ENCODE measurements at regions not wholly inside any gene's neighbourhood (a gene's known extent, or its start where the extent isn't known, plus 50 kb on each side); places are given as distances from the start of the nearest gene placed in this dataset.

GRCh38 chr4:104896660-104897645 lies 249.7 kb upstream of the TET2 start:
- H3K9me3 ChIP-seq: peaks cover 0 to 9% (median 0%) of the 10 kb centered on the region in 8 donors
- H3K4me3 ChIP-seq: no peak overlapping the region
- H3K27me3 ChIP-seq (replicated peaks in 1 of 7): no peaks in the 10 kb centered on the region
- 45 to 65% (median 55%) methylated on average over 2 of the region's 2 CpGs for WGBS, 5 donors
- H3K4me1 ChIP-seq: no peaks in the 10 kb centered on the region
- no peaks in the 10 kb centered on the region for H3K36me3 ChIP-seq
- TF ChIP-seq, protein P1, sequence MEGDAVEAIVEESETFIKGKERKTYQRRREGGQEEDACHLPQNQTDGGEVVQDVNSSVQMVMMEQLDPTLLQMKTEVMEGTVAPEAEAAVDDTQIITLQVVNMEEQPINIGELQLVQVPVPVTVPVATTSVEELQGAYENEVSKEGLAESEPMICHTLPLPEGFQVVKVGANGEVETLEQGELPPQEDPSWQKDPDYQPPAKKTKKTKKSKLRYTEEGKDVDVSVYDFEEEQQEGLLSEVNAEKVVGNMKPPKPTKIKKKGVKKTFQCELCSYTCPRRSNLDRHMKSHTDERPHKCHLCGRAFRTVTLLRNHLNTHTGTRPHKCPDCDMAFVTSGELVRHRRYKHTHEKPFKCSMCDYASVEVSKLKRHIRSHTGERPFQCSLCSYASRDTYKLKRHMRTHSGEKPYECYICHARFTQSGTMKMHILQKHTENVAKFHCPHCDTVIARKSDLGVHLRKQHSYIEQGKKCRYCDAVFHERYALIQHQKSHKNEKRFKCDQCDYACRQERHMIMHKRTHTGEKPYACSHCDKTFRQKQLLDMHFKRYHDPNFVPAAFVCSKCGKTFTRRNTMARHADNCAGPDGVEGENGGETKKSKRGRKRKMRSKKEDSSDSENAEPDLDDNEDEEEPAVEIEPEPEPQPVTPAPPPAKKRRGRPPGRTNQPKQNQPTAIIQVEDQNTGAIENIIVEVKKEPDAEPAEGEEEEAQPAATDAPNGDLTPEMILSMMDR (IDR thresholded peaks at IDR 0.05 in 8 of 11, conservative IDR thresholded peaks at IDR 0.05 in 3 of 11): no peak
- no peak for TF ChIP-seq POLR2A (IDR thresholded peaks at IDR 0.05)
- no peak for TF ChIP-seq POLR2AphosphoS5 (IDR thresholded peaks at IDR 0.05)
- H3K27ac ChIP-seq: no peak overlapping the region
- intact Hi-C loops (cut with DNase I; ENCODE audit: low total_unique reads): no loop called here
- DNase-seq: no peak

- Histone ChIP-seq H3K27ac (no peak overlapping the region), H3K36me3 (no peaks in the 10 kb centered on the region), H3K4me3 (no peak overlapping the region), H3K9me3 (peaks cover 0 to 9% (median 0%) of the 10 kb centered on the region in 8 donors), H3K27me3 (replicated peaks in 1 of 7) (no peaks in the 10 kb centered on the region), H3K4me1 (no peaks in the 10 kb centered on the region)
- 89 to 91% (median 91%) methylated on average over 4 of the region's 4 CpGs for WGBS, 5 donors
- DNase-seq: no peak
- intact Hi-C loops (cut with DNase I; ENCODE audit: low total_unique reads): no loop called here
- TF ChIP-seq, protein P1 (IDR thresholded peaks at IDR 0.05 in 8 of 11, conservative IDR thresholded peaks at IDR 0.05 in 3 of 11): no peak
- TF ChIP-seq POLR2AphosphoS5 (IDR thresholded peaks at IDR 0.05) (no peak), POLR2A (IDR thresholded peaks at IDR 0.05) (no peak)
Measured at GRCh38 chr4:104899863-104900262, 246.8 kb upstream of the TET2 start.

DNA sequence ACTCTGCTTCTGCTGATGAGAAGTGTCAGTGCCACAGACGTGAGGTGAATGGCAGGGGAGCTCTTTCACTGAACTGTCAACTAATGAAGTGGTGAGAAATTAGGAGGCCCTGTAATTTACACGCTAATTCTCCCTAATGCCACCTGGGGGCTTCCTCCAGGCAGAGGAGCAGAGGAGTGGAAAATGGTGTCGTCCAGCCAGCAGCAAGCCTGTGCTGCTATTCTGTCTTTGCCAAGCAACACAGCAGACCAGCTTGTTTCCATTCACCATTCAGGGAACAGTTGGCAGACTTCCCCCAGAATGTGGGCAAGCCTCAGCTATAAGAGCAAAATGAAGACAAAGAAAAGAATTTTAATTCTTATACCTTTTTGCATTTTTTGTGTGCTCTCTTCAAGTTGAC lies 245.2 kb upstream of the TET2 start:
- Histone ChIP-seq H3K27me3 (replicated peaks in 1 of 7) (no peaks in the 10 kb centered on the region), H3K4me1 (no peaks in the 10 kb centered on the region), H3K36me3 (no peaks in the 10 kb centered on the region), H3K4me3 (no peak overlapping the region), H3K9me3 (peaks cover 0 to 9% (median 0%) of the 10 kb centered on the region in 8 donors), H3K27ac (no peak overlapping the region)
- DNase-seq: no peak
- intact Hi-C loops (cut with DNase I; ENCODE audit: low total_unique reads): no loop called here
- 44 to 69% (median 54%) methylated on average over 3 of the region's 3 CpGs for WGBS, 5 donors
- TF ChIP-seq POLR2AphosphoS5 (IDR thresholded peaks at IDR 0.05): no peak
- TF ChIP-seq POLR2A (IDR thresholded peaks at IDR 0.05): no peak
- TF ChIP-seq, protein P1 (IDR thresholded peaks at IDR 0.05 in 8 of 11, conservative IDR thresholded peaks at IDR 0.05 in 3 of 11): no peak

DNA sequence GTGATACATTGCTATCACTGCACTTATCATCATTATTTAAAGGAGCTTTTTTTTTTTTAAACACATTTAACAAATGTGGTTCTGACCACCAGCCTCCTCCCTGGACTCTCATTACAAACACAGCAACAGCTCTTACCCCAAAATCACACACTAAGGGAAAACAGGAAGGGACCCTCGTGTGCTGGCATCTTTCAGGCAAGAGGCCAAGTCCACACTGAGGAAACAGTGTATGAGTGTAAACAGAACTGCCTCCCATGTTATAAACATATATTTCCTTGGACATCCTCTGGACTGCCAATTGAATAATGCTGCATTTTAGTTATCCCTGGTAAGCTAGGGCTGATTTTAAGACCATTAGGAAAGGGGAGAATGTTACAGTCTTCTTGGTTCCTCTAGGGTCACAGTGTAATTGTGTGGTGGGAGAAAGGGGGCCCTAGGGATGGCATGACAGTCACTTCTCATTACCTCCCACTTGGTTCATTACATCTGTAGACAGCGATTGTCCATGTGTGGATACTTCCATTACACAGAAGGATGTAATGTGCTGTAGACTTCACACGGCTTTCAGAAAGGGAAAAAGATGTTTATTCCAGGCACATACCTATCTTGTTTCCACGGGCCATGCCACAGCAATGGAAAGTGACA lies 244.6 kb upstream of the TET2 start:
- Histone ChIP-seq H3K4me1 (no peaks in the 10 kb centered on the region), H3K4me3 (no peak overlapping the region), H3K9me3 (peaks cover 0 to 9% (median 0%) of the 10 kb centered on the region in 8 donors), H3K27me3 (replicated peaks in 1 of 7) (no peaks in the 10 kb centered on the region), H3K27ac (no peak overlapping the region), H3K36me3 (no peaks in the 10 kb centered on the region)
- intact Hi-C loops (cut with DNase I; ENCODE audit: low total_unique reads): no loop called here
- DNase-seq: no peak
- WGBS, 5 donors: 60 to 69% (median 68%) methylated on average over 4 of the region's 4 CpGs
- TF ChIP-seq, protein P1 (IDR thresholded peaks at IDR 0.05 in 8 of 11, conservative IDR thresholded peaks at IDR 0.05 in 3 of 11): no peak
- TF ChIP-seq POLR2A (IDR thresholded peaks at IDR 0.05) (no peak), POLR2AphosphoS5 (IDR thresholded peaks at IDR 0.05) (no peak)
